Activated T-helper 1 cell treated with anti-CD3 and anti-CD28 coated beads, Interleukin-12 subunit alpha, Interleukin-12 subunit beta, Interleukin-2, Interleukin-4 antibody, amounts not matched to agents 30 ng/mL and 10 ng/mL and 1 ng/mL, durations not matched to agents 14 hours and 24 hours and 36 hours (primary cell): ENCODE measurements at regions not wholly inside any gene's neighbourhood (a gene's known extent, or its start where the extent isn't known, plus 50 kb on each side); places are given as distances from the start of the nearest gene placed in this dataset.

Experiments used
- DNase-seq: peaks from one replicate; pipeline ENCODE4 v3.0.0; 2021; ENCODE audit warnings: low spot score
- H3K27ac Mint-ChIP-seq: one replicate; pipeline ENCODE4 v1.8.0; 2021; ENCODE audit warnings: mild to moderate bottlenecking, mixed read lengths
- H3K27me3 Mint-ChIP-seq: one replicate; pipeline ENCODE4 v1.8.0; 2022; ENCODE audit warnings: mild to moderate bottlenecking, moderate library complexity, mixed read lengths; ENCODE audit not compliant: insufficient read depth
- H3K36me3 Mint-ChIP-seq: one replicate; pipeline ENCODE4 v1.8.0; 2021; ENCODE audit warnings: low read depth, mixed read lengths
- H3K4me1 Mint-ChIP-seq: one replicate; pipeline ENCODE4 v1.8.0; 2021; ENCODE audit warnings: low read depth, mixed read lengths
- H3K4me3 Mint-ChIP-seq: one replicate; pipeline ENCODE4 v1.8.0; 2021; ENCODE audit warnings: mild to moderate bottlenecking, moderate library complexity, mixed read lengths
- H3K9me3 Mint-ChIP-seq: one replicate; pipeline ENCODE4 v1.8.0; 2021; ENCODE audit warnings: mixed read lengths
- intact Hi-C: fragments of 100-400 bp; cut with micrococcal nuclease; formaldehyde crosslinking; loops from one replicate; pipeline ENCODE4 v1.15.1; 2024

DNA sequence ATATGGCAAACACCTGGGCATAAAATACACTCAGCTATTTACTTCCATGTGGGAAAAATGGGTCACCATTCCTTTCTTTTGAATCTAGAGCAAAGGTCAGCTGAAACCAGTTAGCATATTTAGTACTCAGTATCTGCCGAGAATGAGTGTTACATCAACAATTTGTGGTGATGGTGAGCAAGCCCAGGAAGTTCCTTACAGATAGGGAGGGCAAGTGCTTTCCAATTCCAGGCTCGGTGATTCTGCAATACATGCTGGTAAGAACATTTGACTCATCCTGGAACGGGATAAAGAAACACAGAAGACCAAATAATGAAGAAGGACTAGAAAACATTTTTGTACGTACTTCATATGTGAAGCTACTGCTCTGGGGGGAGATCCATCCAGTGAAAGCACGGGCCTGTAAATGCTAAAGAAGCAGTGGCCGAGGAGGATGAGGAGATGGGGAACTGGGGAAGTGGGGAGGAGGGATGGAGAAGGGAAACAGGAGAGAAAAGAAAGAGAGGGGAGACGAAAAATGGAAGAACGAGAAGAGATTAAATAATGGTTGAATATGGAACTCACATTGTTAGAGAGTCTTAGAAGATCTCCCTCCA, 251.9 kb downstream of the TTC32 start:
- Mint-ChIP-seq H3K9me3 (no peaks in the 10 kb centered on the region), H3K4me3 (no peak overlapping the region), H3K36me3 (no peaks in the 10 kb centered on the region), H3K27me3 (no peaks in the 10 kb centered on the region), H3K27ac (no peak overlapping the region), H3K4me1 (no peaks in the 10 kb centered on the region)
- intact Hi-C loops, result no loop called here
- DNase-seq, result no peak

DNA sequence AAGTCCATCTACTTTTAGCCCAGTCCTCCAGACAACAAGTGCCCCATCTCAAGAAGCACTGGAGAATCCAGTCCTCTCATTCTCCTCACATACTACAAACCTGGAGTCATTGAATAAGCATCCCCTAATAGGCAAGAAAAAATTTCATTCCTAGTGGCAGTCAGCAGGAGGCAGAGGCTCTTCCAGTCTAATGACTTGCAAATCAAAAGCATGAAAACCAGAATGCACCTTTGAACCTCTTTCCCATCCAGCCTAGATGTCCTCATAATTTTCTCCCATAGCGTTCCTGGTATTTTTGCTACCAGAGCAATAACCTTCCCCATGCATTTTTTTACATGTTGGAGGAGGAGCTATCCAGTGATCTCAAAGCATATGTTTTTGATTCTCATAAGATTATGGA, 252.6 kb downstream of the TTC32 start:
- Mint-ChIP-seq H3K4me3 (no peak overlapping the region), H3K36me3 (no peaks in the 10 kb centered on the region), H3K27me3 (no peaks in the 10 kb centered on the region), H3K9me3 (no peaks in the 10 kb centered on the region), H3K27ac (no peak overlapping the region), H3K4me1 (no peaks in the 10 kb centered on the region)
- intact Hi-C loops, result no loop called here
- DNase-seq, result no peak

GRCh38 chr2:19648583-19648982, 253.2 kb downstream of the TTC32 start:
- H3K27me3 Mint-ChIP-seq, result no peaks in the 10 kb centered on the region
- intact Hi-C loops, result no loop called here
- H3K4me3 Mint-ChIP-seq, result no peak overlapping the region
- no peaks in the 10 kb centered on the region for H3K9me3 Mint-ChIP-seq
- no peaks in the 10 kb centered on the region for H3K4me1 Mint-ChIP-seq
- DNase-seq, result no peak
- no peak overlapping the region for H3K27ac Mint-ChIP-seq
- no peaks in the 10 kb centered on the region for H3K36me3 Mint-ChIP-seq

GRCh38 chr2:19646987-19647386, 254.8 kb downstream of the TTC32 start:
- DNase-seq, result no peak
- H3K27ac Mint-ChIP-seq, result no peak overlapping the region
- no peak overlapping the region for H3K4me3 Mint-ChIP-seq
- intact Hi-C loops, result no loop called here
- no peaks in the 10 kb centered on the region for H3K4me1 Mint-ChIP-seq
- H3K27me3 Mint-ChIP-seq, result no peaks in the 10 kb centered on the region
- H3K9me3 Mint-ChIP-seq, result no peaks in the 10 kb centered on the region
- no peaks in the 10 kb centered on the region for H3K36me3 Mint-ChIP-seq

DNA sequence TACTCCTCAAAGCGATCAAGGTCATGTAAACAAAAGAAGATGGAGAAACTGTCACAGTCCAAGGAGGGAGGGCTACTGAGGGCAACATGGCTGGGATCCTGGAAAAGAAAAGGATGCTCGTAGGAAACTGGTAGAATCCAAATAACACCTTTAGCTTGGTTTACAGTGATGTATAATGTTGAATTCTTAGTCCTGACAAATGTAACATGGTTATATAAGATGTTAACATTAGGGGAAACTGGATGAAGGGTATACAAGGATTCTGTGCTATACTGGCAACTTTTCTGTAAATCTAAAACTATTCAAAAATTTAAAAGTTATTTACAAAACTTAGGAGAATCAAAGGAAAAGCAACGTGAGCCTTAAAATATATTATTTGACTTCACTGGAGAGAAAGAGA, 257.0 kb downstream of the TTC32 start:
- H3K27ac Mint-ChIP-seq, result no peak overlapping the region
- H3K9me3 Mint-ChIP-seq, result no peaks in the 10 kb centered on the region
- H3K4me3 Mint-ChIP-seq, result no peak overlapping the region
- intact Hi-C loops, result no loop called here
- H3K36me3 Mint-ChIP-seq, result no peaks in the 10 kb centered on the region
- DNase-seq, result no peak
- no peaks in the 10 kb centered on the region for H3K4me1 Mint-ChIP-seq
- no peaks in the 10 kb centered on the region for H3K27me3 Mint-ChIP-seq

- no peaks in the 10 kb centered on the region for H3K27me3 Mint-ChIP-seq
- DNase-seq, result no peak
- no peaks in the 10 kb centered on the region for H3K36me3 Mint-ChIP-seq
- H3K9me3 Mint-ChIP-seq, result no peaks in the 10 kb centered on the region
- no peaks in the 10 kb centered on the region for H3K4me1 Mint-ChIP-seq
- H3K27ac Mint-ChIP-seq, result no peak overlapping the region
- no peak overlapping the region for H3K4me3 Mint-ChIP-seq
- intact Hi-C loops, result no loop called here
Measured at GRCh38 chr2:19643117-19643518, 258.7 kb downstream of the TTC32 start.

GRCh38 chr2:19642501-19642900, 259.3 kb downstream of the TTC32 start:
- H3K27ac Mint-ChIP-seq, result no peak overlapping the region
- no peaks in the 10 kb centered on the region for H3K36me3 Mint-ChIP-seq
- DNase-seq, result no peak
- no peaks in the 10 kb centered on the region for H3K4me1 Mint-ChIP-seq
- intact Hi-C loops, result no loop called here
- no peaks in the 10 kb centered on the region for H3K27me3 Mint-ChIP-seq
- H3K9me3 Mint-ChIP-seq, result no peaks in the 10 kb centered on the region
- no peak overlapping the region for H3K4me3 Mint-ChIP-seq

DNA sequence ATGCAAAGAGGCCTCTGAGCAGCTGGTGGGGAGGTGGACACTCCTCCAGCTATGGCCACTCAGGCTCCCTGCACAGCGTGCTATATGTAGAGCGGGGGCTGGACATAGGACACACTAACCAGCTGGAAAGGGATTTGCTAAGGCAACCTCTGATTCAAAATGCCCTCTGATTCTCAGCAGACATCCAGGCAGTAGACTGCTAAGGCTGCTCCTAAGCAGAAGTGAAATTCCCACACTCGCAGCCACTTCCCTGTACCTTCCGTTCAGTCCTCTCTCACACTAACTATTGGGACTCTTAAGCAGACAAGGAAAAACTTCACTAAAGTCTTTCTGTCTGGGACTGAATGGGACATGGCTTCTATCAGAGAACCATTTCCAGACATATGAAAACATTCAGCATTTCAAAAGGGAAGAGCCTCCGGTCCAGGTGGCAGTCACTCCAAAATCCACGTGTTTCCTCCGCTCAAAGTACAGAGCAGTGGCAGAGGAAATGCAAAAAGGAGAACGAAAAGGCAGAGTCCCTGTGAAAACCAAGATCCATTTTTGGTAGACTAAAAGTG, 265.8 kb downstream of the TTC32 start:
- intact Hi-C loops, result no loop called here
- Mint-ChIP-seq H3K9me3 (no peaks in the 10 kb centered on the region), H3K4me1 (no peaks in the 10 kb centered on the region), H3K27me3 (no peaks in the 10 kb centered on the region), H3K36me3 (no peaks in the 10 kb centered on the region), H3K4me3 (no peak overlapping the region), H3K27ac (no peak overlapping the region)
- no peak for DNase-seq

- Mint-ChIP-seq H3K4me1 (no peaks in the 10 kb centered on the region), H3K27ac (no peak overlapping the region), H3K27me3 (no peaks in the 10 kb centered on the region), H3K4me3 (no peak overlapping the region), H3K9me3 (no peaks in the 10 kb centered on the region), H3K36me3 (no peaks in the 10 kb centered on the region)
- DNase-seq, result no peak
- intact Hi-C loops, result no loop called here
Measured at GRCh38 chr2:19632403-19632991, 269.3 kb downstream of the TTC32 start.

DNA sequence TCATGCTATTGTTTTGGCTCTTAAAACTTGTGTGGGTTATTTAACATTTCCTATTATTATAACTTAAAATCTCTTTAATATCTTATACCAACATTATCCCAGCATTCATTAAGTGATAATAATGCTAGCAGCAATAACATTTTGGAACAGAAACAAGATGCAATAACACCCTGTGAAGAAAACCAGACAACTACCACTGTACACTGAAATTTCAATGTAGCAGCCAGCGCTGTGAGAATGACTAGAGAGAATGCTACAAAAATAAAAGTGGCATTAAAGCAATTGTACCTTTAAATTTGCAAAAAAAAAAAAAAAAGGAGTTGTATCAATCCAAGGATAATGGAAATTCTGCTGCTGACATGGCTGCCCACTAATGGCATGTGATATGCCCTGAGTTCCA, 269.9 kb downstream of the TTC32 start:
- Mint-ChIP-seq H3K36me3 (no peaks in the 10 kb centered on the region), H3K9me3 (no peaks in the 10 kb centered on the region), H3K27ac (no peak overlapping the region), H3K27me3 (no peaks in the 10 kb centered on the region), H3K4me3 (no peak overlapping the region), H3K4me1 (no peaks in the 10 kb centered on the region)
- intact Hi-C loops, result no loop called here
- DNase-seq, result no peak

DNA sequence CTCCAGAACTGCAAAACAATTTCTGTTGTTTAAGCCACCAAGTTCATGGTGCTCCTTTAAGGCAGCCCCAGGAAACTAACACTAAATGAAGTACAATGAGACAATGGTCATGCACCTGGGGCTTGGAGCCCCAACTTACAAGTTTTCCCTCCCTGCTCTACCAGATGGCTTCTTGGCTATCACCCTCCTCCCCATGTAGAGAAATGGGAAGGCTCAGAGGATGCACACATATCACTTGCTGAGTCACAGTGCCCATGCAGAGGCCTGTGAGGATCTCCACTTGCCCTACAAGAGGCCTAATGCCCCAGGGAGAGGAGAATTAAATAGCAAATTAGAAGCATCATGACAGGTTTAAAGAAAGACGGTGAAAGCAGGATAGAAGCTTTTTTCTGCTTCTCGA, 270.9 kb downstream of the TTC32 start:
- no peak for DNase-seq
- no peaks in the 10 kb centered on the region for H3K4me1 Mint-ChIP-seq
- no peaks in the 10 kb centered on the region for H3K27me3 Mint-ChIP-seq
- no peak overlapping the region for H3K27ac Mint-ChIP-seq
- H3K36me3 Mint-ChIP-seq, result no peaks in the 10 kb centered on the region
- no peak overlapping the region for H3K4me3 Mint-ChIP-seq
- no peaks in the 10 kb centered on the region for H3K9me3 Mint-ChIP-seq
- intact Hi-C loops, result no loop called here

- intact Hi-C loops, result no loop called here
- H3K9me3 Mint-ChIP-seq, result no peaks in the 10 kb centered on the region
- H3K27ac Mint-ChIP-seq, result no peak overlapping the region
- no peaks in the 10 kb centered on the region for H3K27me3 Mint-ChIP-seq
- DNase-seq, result no peak
- no peak overlapping the region for H3K4me3 Mint-ChIP-seq
- H3K36me3 Mint-ChIP-seq, result no peaks in the 10 kb centered on the region
- no peaks in the 10 kb centered on the region for H3K4me1 Mint-ChIP-seq
Measured at GRCh38 chr2:19627359-19627758, 268.9 kb upstream of the OSR1 start.

- Mint-ChIP-seq H3K36me3 (no peaks in the 10 kb centered on the region), H3K4me3 (no peak overlapping the region), H3K9me3 (no peaks in the 10 kb centered on the region), H3K27me3 (no peaks in the 10 kb centered on the region), H3K4me1 (no peaks in the 10 kb centered on the region), H3K27ac (no peak overlapping the region)
- DNase-seq, result no peak
- intact Hi-C loops, result no loop called here
Measured at GRCh38 chr2:19623488-19623887, 265.1 kb upstream of the OSR1 start.
